ENCODE measurements at regions not wholly inside any gene's neighbourhood (a gene's known extent, or its start where the extent isn't known, plus 50 kb on each side); places are given as distances from the start of the nearest gene placed in this dataset.

DNA sequence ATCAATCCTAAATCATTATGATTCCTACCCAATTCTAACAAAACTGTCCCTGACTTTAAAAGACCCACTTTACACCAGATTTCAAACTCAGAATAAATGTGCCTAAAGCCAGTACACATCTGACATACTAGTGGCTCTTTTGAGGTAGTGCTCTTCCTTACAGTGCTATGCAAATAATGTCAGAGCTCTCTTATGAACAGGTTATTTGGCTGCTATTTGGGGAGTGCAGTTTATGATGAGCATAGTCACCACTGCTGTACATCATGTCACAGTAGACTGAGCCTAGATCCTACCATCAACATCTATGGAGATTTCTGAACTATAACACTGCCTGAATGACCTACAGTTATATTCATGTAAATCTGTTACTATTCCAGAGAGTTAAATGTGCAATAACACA, 50.4 kb upstream of the PAGE5 start:
- H3K27ac ChIP-seq (ENCODE audit: low read depth, low read length), result peak overlapping the region; percentile 62
- H3K9me3 ChIP-seq (ENCODE audit: insufficient read depth, low read length), result no peaks in the 10 kb centered on the region
- no peak for TF ChIP-seq EZH2phosphoT487 (conservative IDR thresholded peaks at IDR 0.05; ENCODE audit: low read length)
- TF ChIP-seq, protein P1, sequence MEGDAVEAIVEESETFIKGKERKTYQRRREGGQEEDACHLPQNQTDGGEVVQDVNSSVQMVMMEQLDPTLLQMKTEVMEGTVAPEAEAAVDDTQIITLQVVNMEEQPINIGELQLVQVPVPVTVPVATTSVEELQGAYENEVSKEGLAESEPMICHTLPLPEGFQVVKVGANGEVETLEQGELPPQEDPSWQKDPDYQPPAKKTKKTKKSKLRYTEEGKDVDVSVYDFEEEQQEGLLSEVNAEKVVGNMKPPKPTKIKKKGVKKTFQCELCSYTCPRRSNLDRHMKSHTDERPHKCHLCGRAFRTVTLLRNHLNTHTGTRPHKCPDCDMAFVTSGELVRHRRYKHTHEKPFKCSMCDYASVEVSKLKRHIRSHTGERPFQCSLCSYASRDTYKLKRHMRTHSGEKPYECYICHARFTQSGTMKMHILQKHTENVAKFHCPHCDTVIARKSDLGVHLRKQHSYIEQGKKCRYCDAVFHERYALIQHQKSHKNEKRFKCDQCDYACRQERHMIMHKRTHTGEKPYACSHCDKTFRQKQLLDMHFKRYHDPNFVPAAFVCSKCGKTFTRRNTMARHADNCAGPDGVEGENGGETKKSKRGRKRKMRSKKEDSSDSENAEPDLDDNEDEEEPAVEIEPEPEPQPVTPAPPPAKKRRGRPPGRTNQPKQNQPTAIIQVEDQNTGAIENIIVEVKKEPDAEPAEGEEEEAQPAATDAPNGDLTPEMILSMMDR (IDR thresholded peaks at IDR 0.05; ENCODE audit: insufficient read depth, low read length, poor library complexity, severe bottlenecking), result no peak
- H3K4me2 ChIP-seq (ENCODE audit: low read depth, low read length, poor library complexity, severe bottlenecking), result peak overlapping the region; percentile 37
- no peaks in the 10 kb centered on the region for H3K79me2 ChIP-seq (ENCODE audit: insufficient read depth, low read length)
- H3K9me2 ChIP-seq (replicated peaks; ENCODE audit: insufficient read depth, low read length), result no peaks in the 10 kb centered on the region
- H3K4me3 ChIP-seq (ENCODE audit: insufficient read depth, low read length, poor library complexity, severe bottlenecking), result no peak overlapping the region
- peak overlapping the region; percentile 26 for H3K9ac ChIP-seq (ENCODE audit: low read length)
- no peaks in the 10 kb centered on the region for H3F3A ChIP-seq (ENCODE audit: insufficient read depth)
- no peaks in the 10 kb centered on the region for H3K36me3 ChIP-seq (ENCODE audit: low read length)
- no peaks in the 10 kb centered on the region for H4K20me1 ChIP-seq (ENCODE audit: low read depth, low read length)
- H2AFZ ChIP-seq (ENCODE audit: low read depth, low read length, severe bottlenecking), result peak overlapping the region; percentile 68
- no peaks in the 10 kb centered on the region for H3K27me3 ChIP-seq (ENCODE audit: low read length)

All from SU-DHL-6 (cell line).